Ascending aorta (tissue), 2 donors: ENCODE measurements at regions not wholly inside any gene's neighbourhood (a gene's known extent, or its start where the extent isn't known, plus 50 kb on each side); places are given as distances from the start of the nearest gene placed in this dataset.

ENCODE experiments used
- DNase-seq, 2 donors: peaks; one replicate each; pipeline ENCODE4 v3.0.0-alpha.2; 2019; ENCODE audit warnings: low spot score in 2 of 2
- H3K27ac ChIP-seq, 2 donors: fragments of 200-600 bp; sonication (generic); one replicate each; pipeline ENCODE4 v1.5.1; 2016 to 2017; ENCODE audit warnings: mild to moderate bottlenecking in 1 of 2
- H3K27me3 ChIP-seq: fragments of 200-600 bp; sonication (generic); one replicate; pipeline ENCODE4 v1.5.1; 2017
- H3K36me3 ChIP-seq, 2 donors: fragments of 200-600 bp; sonication (generic); one replicate each; pipeline ENCODE4 v1.5.1; 2016
- H3K4me1 ChIP-seq, 2 donors: fragments of 200-600 bp; sonication (generic); one replicate each; pipeline ENCODE4 v1.5.1; 2016 to 2017; ENCODE audit warnings: mild to moderate bottlenecking in 1 of 2
- H3K4me3 ChIP-seq, 2 donors: fragments of 200-600 bp; sonication (generic); one replicate each; pipeline ENCODE4 v1.5.1; 2016 to 2017; ENCODE audit warnings: mild to moderate bottlenecking in 1 of 2
- H3K9me3 ChIP-seq, 2 donors: fragments of 200-600 bp; sonication (generic); one replicate each; pipeline ENCODE4 v1.5.1; 2016
- CTCF ChIP-seq, 3 experiments: fragments of 200-600 bp in 2 of 3; fragments of 450-650 bp in 1 of 3; sonication (generic) in 2 of 3; IDR thresholded peaks; one replicate each; pipeline ENCODE4 v1.5.1; 2016 to 2019; ENCODE audit warnings: antibody characterized with exemption in 3 of 3, mild to moderate bottlenecking in 1 of 3, moderate library complexity in 1 of 3
- intact Hi-C: fragments of 100-400 bp; cut with DNase I; formaldehyde crosslinking; loops from one replicate; pipeline ENCODE4 v1.15.1; 2023

GRCh38 chr10:4677296-4678021, 148.5 kb upstream of the AKR1E2 start:
- TF ChIP-seq CTCF (IDR thresholded peaks at IDR 0.05): no peak
- H3K4me1 ChIP-seq: peaks cover 5 to 18% of the 10 kb centered on the region in 2 donors
- no peaks in the 10 kb centered on the region for H3K27me3 ChIP-seq
- DNase-seq: no peak
- no peak overlapping the region for H3K4me3 ChIP-seq
- intact Hi-C loops: no loop called here
- no peaks in the 10 kb centered on the region for H3K9me3 ChIP-seq
- H3K36me3 ChIP-seq: no peaks in the 10 kb centered on the region
- H3K27ac ChIP-seq: peak overlapping the region; percentile 76 to 87

GRCh38 chr10:4676566-4676965, 149.4 kb upstream of the AKR1E2 start:
- Histone ChIP-seq H3K27ac (no peak overlapping the region), H3K4me3 (no peak overlapping the region), H3K36me3 (no peaks in the 10 kb centered on the region), H3K9me3 (no peaks in the 10 kb centered on the region), H3K4me1 (peaks cover 5 to 18% of the 10 kb centered on the region in 2 donors), H3K27me3 (no peaks in the 10 kb centered on the region)
- DNase-seq: no peak
- no peak for TF ChIP-seq CTCF (IDR thresholded peaks at IDR 0.05)
- intact Hi-C loops: no loop called here

- H3K9me3 ChIP-seq: no peaks in the 10 kb centered on the region
- peaks cover 5 to 18% of the 10 kb centered on the region in 2 donors for H3K4me1 ChIP-seq
- intact Hi-C loops: no loop called here
- TF ChIP-seq CTCF (IDR thresholded peaks at IDR 0.05): no peak
- H3K27me3 ChIP-seq: no peaks in the 10 kb centered on the region
- H3K27ac ChIP-seq: no peak overlapping the region
- DNase-seq: no peak
- H3K36me3 ChIP-seq: no peaks in the 10 kb centered on the region
- no peak overlapping the region for H3K4me3 ChIP-seq
Measured at GRCh38 chr10:4675808-4676207, 150.2 kb upstream of the AKR1E2 start.

- H3K36me3 ChIP-seq: no peaks in the 10 kb centered on the region
- no peak for TF ChIP-seq CTCF (IDR thresholded peaks at IDR 0.05)
- peaks cover 0 to 8% of the 10 kb centered on the region in 2 donors for H3K9me3 ChIP-seq
- intact Hi-C loops: no loop called here
- peaks cover 2 to 13% of the 10 kb centered on the region in 2 donors for H3K4me1 ChIP-seq
- H3K4me3 ChIP-seq: no peak overlapping the region
- no peak for DNase-seq
- H3K27ac ChIP-seq: no peak overlapping the region
- no peaks in the 10 kb centered on the region for H3K27me3 ChIP-seq
Measured at GRCh38 chr10:4673279-4674040, 152.5 kb upstream of the AKR1E2 start.

- Histone ChIP-seq H3K4me1 (peaks cover 0 to 5% of the 10 kb centered on the region in 2 donors), H3K4me3 (no peak overlapping the region), H3K27me3 (no peaks in the 10 kb centered on the region), H3K36me3 (no peaks in the 10 kb centered on the region), H3K9me3 (peaks cover 0 to 8% of the 10 kb centered on the region in 2 donors), H3K27ac (no peak overlapping the region)
- no peak for TF ChIP-seq CTCF (IDR thresholded peaks at IDR 0.05)
- intact Hi-C loops: no loop called here
- no peak for DNase-seq
Measured at GRCh38 chr10:4672201-4672600, 153.8 kb upstream of the AKR1E2 start.
